GM12892 (cell line): ENCODE measurements at regions not wholly inside any gene's neighbourhood (a gene's known extent, or its start where the extent isn't known, plus 50 kb on each side); places are given as distances from the start of the nearest gene placed in this dataset.

Source experiments
- POLR2A ChIP-seq: IDR thresholded peaks from 2 replicates; pipeline ENCODE4 v1.6.1; 2011; ENCODE audit warnings: low read depth, low read length, control low read depth
- POLR2AphosphoS5 ChIP-seq: IDR thresholded peaks from 2 replicates; pipeline ENCODE4 v1.6.1; 2011; ENCODE audit warnings: low read depth, low read length, control low read depth

DNA sequence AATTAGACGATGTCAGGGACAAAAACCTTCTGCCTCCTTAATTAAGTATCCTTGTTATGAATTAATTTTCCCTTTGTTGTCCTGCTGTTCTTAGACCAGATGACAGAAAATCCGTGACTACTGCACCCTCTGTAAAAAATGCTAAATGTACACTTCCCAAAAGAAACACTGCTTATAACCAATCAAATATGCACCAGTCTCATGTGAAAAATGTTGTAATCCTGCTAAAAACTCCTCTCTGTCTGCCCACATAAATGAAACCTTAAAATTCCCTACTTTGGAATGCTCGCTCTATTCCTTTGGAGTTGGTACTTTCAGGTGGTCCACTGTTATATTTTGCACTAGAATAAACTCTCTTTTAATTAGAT, 366.8 kb upstream of the CCDC179 start:
- TF ChIP-seq POLR2AphosphoS5 (no peak), POLR2A (no peak)
